H1 (cell line): ENCODE measurements at regions not wholly inside any gene's neighbourhood (a gene's known extent, or its start where the extent isn't known, plus 50 kb on each side); places are given as distances from the start of the nearest gene placed in this dataset.

Experiments used
- CTCF ChIA-PET: fragments of 300-600 bp; sonication (Branson Sonifier 250); formaldehyde crosslinking; loops from one replicate; lab custom pipeline; 2021; ENCODE audit not compliant: partially characterized antibody; lab: Charles Lee
- POLR2A ChIA-PET: fragments of 300-600 bp; sonication (Branson Sonifier 250); formaldehyde crosslinking; loops from one replicate; lab custom pipeline; 2021; ENCODE audit warnings: inconsistent platforms; ENCODE audit not compliant: partially characterized antibody; lab: Charles Lee
- DNase-seq, 2 experiments: peaks; one replicate each; pipeline versions ENCODE4 v3.0.0 to v3.0.0-alpha.2; 2010 to 2022; ENCODE audit warnings: low spot score in 2 of 2, low read depth in 1 of 2, mixed read lengths in 1 of 2
- FAIRE-seq: peaks from 2 replicates; lab custom pipeline; 2011; peaks lifted over from hg19 to GRCh38; lab: Jason Lieb, UNC
- H2AFZ ChIP-seq: 2 replicates; pipeline ENCODE4 v1.8.1; 2012; ENCODE audit warnings: low read length, inconsistent platforms
- H2AK5ac ChIP-seq: 2 replicates; pipeline ENCODE4 v1.6.1; 2013; ENCODE audit warnings: low read depth, low read length
- H2BK120ac ChIP-seq: replicated peaks from 2 replicates; pipeline ENCODE3; 2013; ENCODE audit warnings: low read depth, low read length, inconsistent platforms
- H2BK12ac ChIP-seq: 2 replicates; pipeline ENCODE4 v1.6.1; 2013; ENCODE audit warnings: low read depth, low read length
- H2BK15ac ChIP-seq: 2 replicates; pipeline ENCODE4 v1.6.1; 2013; ENCODE audit warnings: low read length
- H2BK20ac ChIP-seq: 2 replicates; pipeline ENCODE4 v1.6.1; 2013; ENCODE audit warnings: low read length
- H2BK5ac ChIP-seq: 2 replicates; pipeline ENCODE4 v1.6.1; 2013; ENCODE audit warnings: low read depth, low read length
- H3K14ac ChIP-seq: 2 replicates; pipeline ENCODE4 v1.6.1; 2013; ENCODE audit warnings: inconsistent platforms; ENCODE audit not compliant: insufficient read length
- H3K18ac ChIP-seq: 2 replicates; pipeline ENCODE4 v1.6.1; 2013; ENCODE audit warnings: low read length; ENCODE audit errors: extremely low read depth
- H3K23ac ChIP-seq: 2 replicates; pipeline ENCODE4 v1.6.1; 2013; ENCODE audit warnings: inconsistent platforms; ENCODE audit not compliant: insufficient read length
- H3K23me2 ChIP-seq: 2 replicates; pipeline ENCODE4 v1.6.1; 2013; ENCODE audit warnings: low read depth, low read length
- H3K27ac ChIP-seq: 2 replicates; pipeline ENCODE4 v1.6.1; 2011; ENCODE audit warnings: low read depth, low read length, inconsistent platforms
- H3K27me3 ChIP-seq, 4 experiments: replicated peaks in 1 of 4; 1 replicate in 1 of 4; 2 replicates in 3 of 4; pipeline versions ENCODE4 v1.6.1 to v1.8.1; 2011 to 2013; ENCODE audit warnings: low read length in 3 of 4, mild to moderate bottlenecking in 3 of 4, inconsistent platforms in 2 of 4, mixed read lengths in 2 of 4, moderate library complexity in 1 of 4; ENCODE audit not compliant: control insufficient read depth in 3 of 4, insufficient read depth in 3 of 4; ENCODE audit errors: extremely low read depth in 1 of 4
- H3K36me3 ChIP-seq, 4 experiments: 2 replicates each; pipeline versions ENCODE4 v1.6.1 to v1.8.1; 2011 to 2013; ENCODE audit warnings: mild to moderate bottlenecking in 4 of 4, low read length in 3 of 4, moderate library complexity in 2 of 4, control low read depth in 1 of 4, inconsistent platforms in 1 of 4; ENCODE audit not compliant: insufficient read depth in 4 of 4, control insufficient read depth in 2 of 4
- H3K4ac ChIP-seq: replicated peaks from 2 replicates; pipeline ENCODE3; 2013; ENCODE audit warnings: low read length, low read depth, mixed read lengths, inconsistent platforms; ENCODE audit not compliant: insufficient read length
- H3K4me1 ChIP-seq, 4 experiments: replicated peaks in 1 of 4; 1 replicate in 1 of 4; 2 replicates in 3 of 4; pipeline versions ENCODE4 v1.6.1 to v1.8.1; 2011 to 2013; ENCODE audit warnings: low read length in 3 of 4, inconsistent platforms in 2 of 4, mixed read lengths in 1 of 4; ENCODE audit not compliant: insufficient read depth in 4 of 4, control insufficient read depth in 3 of 4
- H3K4me2 ChIP-seq, 2 experiments: 2 replicates each; pipeline versions ENCODE4 v1.6.1 to v1.8.1; 2011 to 2013; ENCODE audit warnings: low read depth in 2 of 2, low read length in 2 of 2, control low read depth in 1 of 2, inconsistent platforms in 1 of 2, mild to moderate bottlenecking in 1 of 2; ENCODE audit not compliant: insufficient read depth in 1 of 2
- H3K4me3 ChIP-seq, 4 experiments: fragments of 200-600, 300-600 bp in 1 of 4; sonication (generic), shearing (Covaris generic), sonication (Bioruptor Twin) in 1 of 4; 2 replicates each; pipeline versions ENCODE4 v1.5.1 to v1.8.1; 2011 to 2016; ENCODE audit warnings: low read length in 4 of 4, low read depth in 3 of 4, control low read depth in 2 of 4, inconsistent platforms in 2 of 4, mild to moderate bottlenecking in 2 of 4, mixed read lengths in 1 of 4, moderate library complexity in 1 of 4; ENCODE audit not compliant: insufficient read depth in 2 of 4; ENCODE audit errors: extremely low read depth in 1 of 4
- H3K56ac ChIP-seq: replicated peaks from 2 replicates; pipeline ENCODE3; 2013; ENCODE audit warnings: low read depth, mild to moderate bottlenecking, mixed read lengths, low read length, inconsistent platforms; ENCODE audit not compliant: insufficient read length
- H3K79me1 ChIP-seq: 2 replicates; pipeline ENCODE4 v1.6.1; 2013; ENCODE audit warnings: low read depth, low read length, control low read depth
- H3K79me2 ChIP-seq, 2 experiments: 2 replicates each; pipeline versions ENCODE4 v1.6.1 to v1.8.1; 2012 to 2013; ENCODE audit warnings: low read length in 2 of 2, mild to moderate bottlenecking in 2 of 2, inconsistent platforms in 1 of 2; ENCODE audit not compliant: insufficient read depth in 2 of 2, control insufficient read depth in 1 of 2
- H3K9ac ChIP-seq, 4 experiments: replicated peaks in 1 of 4; 1 replicate in 1 of 4; 2 replicates in 3 of 4; pipeline versions ENCODE4 v1.6.1 to v1.8.1; 2011 to 2013; ENCODE audit warnings: low read depth in 3 of 4, low read length in 3 of 4, control low read depth in 2 of 4, mild to moderate bottlenecking in 2 of 4, moderate library complexity in 2 of 4, inconsistent platforms in 1 of 4; ENCODE audit errors: extremely low read depth in 1 of 4
- H3K9me3 ChIP-seq, 2 experiments: 2 replicates each; pipeline versions ENCODE4 v1.6.1 to v1.8.1; 2012 to 2013; ENCODE audit warnings: mild to moderate bottlenecking in 2 of 2, moderate library complexity in 2 of 2, control low read depth in 1 of 2, inconsistent platforms in 1 of 2, low read depth in 1 of 2, low read length in 1 of 2, mixed read lengths in 1 of 2; ENCODE audit not compliant: insufficient read depth in 2 of 2
- H4K20me1 ChIP-seq, 2 experiments: replicated peaks in 1 of 2; 2 replicates each; pipeline versions ENCODE3 to v1.8.1; 2011 to 2013; ENCODE audit warnings: inconsistent platforms in 2 of 2, low read length in 2 of 2, mild to moderate bottlenecking in 1 of 2; ENCODE audit not compliant: insufficient read depth in 2 of 2, control insufficient read depth in 1 of 2
- H4K5ac ChIP-seq: 2 replicates; pipeline ENCODE4 v1.6.1; 2013; ENCODE audit warnings: low read length, low read depth, mixed read lengths, inconsistent platforms; ENCODE audit not compliant: insufficient read length
- H4K8ac ChIP-seq: 2 replicates; pipeline ENCODE4 v1.8.0; 2013; ENCODE audit warnings: mild to moderate bottlenecking, moderate library complexity, low read length, inconsistent platforms; ENCODE audit not compliant: insufficient read depth; ENCODE audit errors: extremely low read depth
- H4K91ac ChIP-seq: replicated peaks from 2 replicates; pipeline ENCODE3; 2013; ENCODE audit warnings: low read length, mixed read lengths, inconsistent platforms; ENCODE audit not compliant: insufficient read length
- PHF8 ChIP-seq: fragments of 200-600 bp; sonication (generic); conservative IDR thresholded peaks from 2 replicates; pipeline ENCODE4 v1.7.1; 2012; ENCODE audit warnings: low read depth, mild to moderate bottlenecking, inconsistent platforms, low read length, moderate library complexity
- RAD21 ChIP-seq, 2 experiments: IDR thresholded peaks in 1 of 2; conservative IDR thresholded peaks in 1 of 2; 2 replicates each; pipeline ENCODE4 v1.6.1; 2011; ENCODE audit warnings: low read depth in 2 of 2, low read length in 2 of 2, improper control_type of control experiment in 1 of 2, inconsistent platforms in 1 of 2, mild to moderate bottlenecking in 1 of 2, moderate library complexity in 1 of 2
- WGBS, 2 experiments: shearing (Covaris generic) in 1 of 2; methylation state at CpG; one replicate each; pipeline versions ENCODE4 v1.1.6 to v1.1.7; 2013 to 2015; ENCODE audit warnings: low lambda C conversion rate in 2 of 2, mixed read lengths in 2 of 2, inconsistent platforms in 1 of 2, low coverage in 1 of 2, missing lambda C conversion rate in 1 of 2; ENCODE audit not compliant: insufficient replicate concordance in 2 of 2, insufficient coverage in 1 of 2, insufficient read length in 1 of 2; ENCODE audit errors: extremely low coverage in 1 of 2, missing lambda C conversion rate in 1 of 2; 5-methylcytosine and 5-hydroxymethylcytosine counted together
- TF ChIP-seq, protein P1 (sequence below), 3 experiments: IDR thresholded peaks; 1 replicate in 2 of 3; 2 replicates in 1 of 3; pipeline versions ENCODE4 v1.5.1 to v1.6.1; 2011; ENCODE audit warnings: low read length in 3 of 3, mild to moderate bottlenecking in 3 of 3, inconsistent platforms in 2 of 3, low read depth in 1 of 3, moderate library complexity in 1 of 3; ENCODE audit not compliant: insufficient read depth in 1 of 3; ENCODE audit errors: control extremely low read depth in 1 of 3

DNA sequence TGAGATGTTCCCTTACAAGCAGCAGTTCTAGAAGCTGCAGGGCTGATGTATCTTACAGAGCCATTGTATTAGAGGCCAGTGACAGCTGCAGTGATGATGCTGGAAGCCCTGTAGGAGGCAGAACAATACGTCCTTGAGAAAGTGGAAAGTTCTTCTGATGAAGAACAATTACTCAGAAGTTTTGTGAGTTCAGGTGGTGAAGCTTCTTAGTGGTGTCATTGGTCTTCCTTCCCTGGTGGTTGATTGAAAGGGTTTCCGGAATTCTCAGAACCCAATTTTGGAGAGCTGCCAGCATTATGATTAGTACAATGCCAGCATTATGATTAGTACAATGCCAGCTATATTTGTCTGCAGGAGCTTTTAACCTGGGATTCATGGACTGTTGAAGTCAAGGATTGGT lies 356.4 kb downstream of the MFSD1 start:
- TF ChIP-seq RAD21 (IDR thresholded peaks at IDR 0.05 in 1 of 2, conservative IDR thresholded peaks at IDR 0.05 in 1 of 2; ENCODE audit: low read depth in 2 of 2, low read length in 2 of 2) (peak in 1 of 2 experiments; percentile 13; a peak in 1 of 4 replicates), PHF8 (no peak)
- TF ChIP-seq, protein P1, sequence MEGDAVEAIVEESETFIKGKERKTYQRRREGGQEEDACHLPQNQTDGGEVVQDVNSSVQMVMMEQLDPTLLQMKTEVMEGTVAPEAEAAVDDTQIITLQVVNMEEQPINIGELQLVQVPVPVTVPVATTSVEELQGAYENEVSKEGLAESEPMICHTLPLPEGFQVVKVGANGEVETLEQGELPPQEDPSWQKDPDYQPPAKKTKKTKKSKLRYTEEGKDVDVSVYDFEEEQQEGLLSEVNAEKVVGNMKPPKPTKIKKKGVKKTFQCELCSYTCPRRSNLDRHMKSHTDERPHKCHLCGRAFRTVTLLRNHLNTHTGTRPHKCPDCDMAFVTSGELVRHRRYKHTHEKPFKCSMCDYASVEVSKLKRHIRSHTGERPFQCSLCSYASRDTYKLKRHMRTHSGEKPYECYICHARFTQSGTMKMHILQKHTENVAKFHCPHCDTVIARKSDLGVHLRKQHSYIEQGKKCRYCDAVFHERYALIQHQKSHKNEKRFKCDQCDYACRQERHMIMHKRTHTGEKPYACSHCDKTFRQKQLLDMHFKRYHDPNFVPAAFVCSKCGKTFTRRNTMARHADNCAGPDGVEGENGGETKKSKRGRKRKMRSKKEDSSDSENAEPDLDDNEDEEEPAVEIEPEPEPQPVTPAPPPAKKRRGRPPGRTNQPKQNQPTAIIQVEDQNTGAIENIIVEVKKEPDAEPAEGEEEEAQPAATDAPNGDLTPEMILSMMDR (IDR thresholded peaks at IDR 0.05; ENCODE audit: control extremely low read depth in 1 of 3, insufficient read depth in 1 of 3, low read depth in 1 of 3, low read length in 3 of 3): peak in 2 of 3 experiments; percentile 2 to 8; a peak in 1 of 4 replicates
- Histone ChIP-seq H2AFZ (no peak overlapping the region), H3K4ac (no peak overlapping the region), H3K9ac (no peak overlapping the region), H3K27me3 (no peaks in the 10 kb centered on the region), H3K4me3 (no peak overlapping the region), H4K20me1 (no peaks in the 10 kb centered on the region), H3K79me2 (no peaks in the 10 kb centered on the region), H3K23me2 (no peaks in the 10 kb centered on the region), H3K4me1 (no peaks in the 10 kb centered on the region), H3K14ac (no peak overlapping the region), H3K23ac (no peak overlapping the region), H3K27ac (no peak overlapping the region), H3K18ac (no peak overlapping the region), H3K9me3 (no peaks in the 10 kb centered on the region), H2BK12ac (no peak overlapping the region), H3K36me3 (no peaks in the 10 kb centered on the region), H2AK5ac (no peak overlapping the region), H2BK20ac (no peak overlapping the region), H3K56ac (no peak overlapping the region), H4K91ac (no peak overlapping the region), H3K4me2 (no peak overlapping the region), H4K8ac (no peak overlapping the region), H2BK5ac (no peak overlapping the region), H2BK120ac (no peak overlapping the region), H3K79me1 (no peaks in the 10 kb centered on the region), H2BK15ac (no peak overlapping the region), H4K5ac (no peak overlapping the region)
- WGBS, 2 experiments: 80% methylated on average over 2 of the region's 2 CpGs; no CpG with 5 or more reads in 1 of the 2 experiments
- FAIRE-seq (no peak), DNase-seq (no peak)
- ChIA-PET POLR2A (no interaction called here), CTCF (interaction anchor here (0.6 to 1.2 kb wide), 2 partner anchors 27 to 52 kb away, joined by 3 read pairs; no protein-coding TSS in a partner anchor)
